ENCODE measurements at regions not wholly inside any gene's neighbourhood (a gene's known extent, or its start where the extent isn't known, plus 50 kb on each side); places are given as distances from the start of the nearest gene placed in this dataset.
"Not testable (repeated sequence)": the region's sequence is repeated elsewhere in the genome, so short reads cannot be mapped to it uniquely, and the experiment has no call there.

DNA sequence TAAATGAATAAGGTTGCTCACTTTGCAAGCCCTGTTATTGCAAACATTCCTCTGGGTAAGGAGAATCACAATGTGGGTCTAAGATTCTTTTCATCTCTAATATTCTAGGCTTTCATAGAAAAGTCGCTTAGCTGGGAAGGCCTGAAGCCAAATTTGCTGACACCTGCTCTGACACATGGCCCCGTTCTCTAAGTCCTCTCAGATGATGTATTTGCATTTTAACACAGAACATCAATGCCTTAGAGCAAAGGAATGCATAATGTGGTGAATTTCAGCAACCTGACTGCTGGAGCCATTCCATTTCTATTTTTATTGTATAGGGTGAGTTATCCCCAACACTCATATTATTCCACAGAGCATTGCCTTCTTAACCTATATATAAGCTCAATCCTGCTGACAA is 682.1 kb upstream of the NRP1 start:
- intact Hi-C loops (cut with micrococcal nuclease), result no loop called here

DNA sequence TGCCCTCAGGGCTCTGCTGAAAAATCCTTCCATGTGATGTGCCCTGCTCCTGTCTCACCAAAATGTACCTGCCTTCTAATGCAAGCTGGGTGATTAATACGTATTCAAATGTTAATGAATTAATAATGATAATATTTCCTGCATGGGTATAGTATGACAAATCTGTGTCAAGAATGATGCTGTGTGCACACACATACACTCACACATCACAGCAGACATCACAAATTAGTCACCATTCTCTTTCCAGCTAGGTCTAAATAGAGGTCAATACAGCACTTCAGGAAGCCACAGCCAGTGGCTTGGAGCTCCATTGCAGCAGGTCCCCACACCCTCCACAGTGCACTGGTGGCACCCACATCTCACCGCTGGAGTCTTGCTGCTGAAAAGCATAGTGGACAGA is 681.2 kb upstream of the NRP1 start:
- intact Hi-C loops (cut with micrococcal nuclease), result no loop called here

DNA sequence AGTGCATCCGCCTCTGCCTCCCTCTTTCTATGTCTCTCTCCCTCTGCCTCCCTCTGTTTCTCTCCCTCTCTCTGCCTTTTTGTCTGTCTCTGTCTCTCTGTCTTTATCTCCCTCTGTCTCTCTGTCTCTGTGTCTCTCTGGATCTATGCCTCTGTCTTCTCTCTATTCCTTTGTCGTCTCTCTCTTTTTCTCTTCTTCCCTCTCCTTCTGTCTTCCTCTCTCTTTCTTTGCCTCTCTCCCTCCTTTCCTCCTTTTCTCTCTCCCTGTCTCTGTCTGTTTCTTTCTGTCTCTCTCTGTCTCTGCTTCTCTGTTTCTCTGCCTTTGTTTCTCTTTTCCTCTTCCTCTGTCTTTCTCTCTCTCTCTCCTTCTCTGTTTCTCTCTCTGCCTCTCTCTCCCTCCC is 678.8 kb upstream of the NRP1 start:
- intact Hi-C loops (cut with micrococcal nuclease), result no loop called here

DNA sequence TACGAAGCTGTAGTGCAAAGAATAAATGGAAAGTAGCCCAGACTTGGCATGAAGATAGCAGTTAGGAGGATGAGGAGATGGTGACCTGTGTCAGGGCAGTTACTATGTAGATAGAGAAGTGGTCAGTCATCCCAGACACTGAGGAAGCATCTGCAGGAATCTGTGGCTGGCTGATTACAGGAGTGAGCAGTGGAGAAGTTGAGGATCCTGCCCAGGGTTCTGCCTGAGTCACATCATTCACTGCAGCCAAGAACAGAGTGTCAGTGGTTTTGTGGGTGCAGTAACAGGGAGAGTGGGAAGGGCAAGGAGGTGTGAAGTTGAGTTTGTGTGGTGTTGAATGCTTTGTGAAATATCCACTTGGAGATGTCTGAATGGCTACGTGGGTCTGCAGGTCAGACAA is 676.4 kb upstream of the NRP1 start:
- intact Hi-C loops (cut with micrococcal nuclease), result no loop called here

DNA sequence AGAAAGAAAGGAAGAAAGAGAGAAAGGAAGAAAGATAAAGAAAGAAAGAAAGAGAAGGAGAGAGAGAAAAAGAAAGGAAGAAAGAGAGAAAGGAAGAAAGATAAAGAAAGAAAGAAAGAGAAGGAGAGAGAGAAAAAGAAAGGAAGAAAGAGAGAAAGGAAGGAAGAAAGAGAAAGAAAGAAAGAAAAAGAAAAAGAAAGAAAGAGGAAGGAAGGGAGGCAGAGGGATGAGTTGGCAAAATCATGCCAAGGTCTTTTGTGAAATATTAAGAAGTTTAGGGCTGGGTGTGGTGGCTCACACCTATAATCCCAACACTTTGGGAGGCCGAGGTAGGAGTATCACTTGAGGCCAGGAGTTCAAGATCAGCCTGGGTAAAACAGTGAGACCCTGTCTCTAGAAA is 675.8 kb upstream of the NRP1 start:
- intact Hi-C loops (cut with micrococcal nuclease), result not testable (repeated sequence)

DNA sequence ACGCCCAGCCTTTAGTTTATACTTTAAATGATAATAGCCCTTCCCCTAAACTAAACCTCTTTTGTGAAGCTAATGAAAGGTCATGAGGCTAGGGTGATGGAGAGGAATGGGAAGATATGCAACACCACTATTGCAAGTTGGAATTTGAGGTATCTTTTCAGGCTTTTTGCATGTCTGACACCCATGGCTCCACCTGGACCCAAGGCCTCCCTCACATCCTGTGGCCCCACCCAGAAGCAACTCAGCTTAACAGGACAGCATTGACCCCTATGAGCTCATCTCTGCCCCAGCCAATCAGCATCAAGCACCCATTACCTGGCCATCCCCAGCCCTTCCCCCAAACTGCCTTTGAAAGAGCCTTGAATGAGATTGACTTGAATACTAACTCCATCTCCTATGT is 674.2 kb upstream of the NRP1 start:
- intact Hi-C loops (cut with micrococcal nuclease), result no loop called here

DNA sequence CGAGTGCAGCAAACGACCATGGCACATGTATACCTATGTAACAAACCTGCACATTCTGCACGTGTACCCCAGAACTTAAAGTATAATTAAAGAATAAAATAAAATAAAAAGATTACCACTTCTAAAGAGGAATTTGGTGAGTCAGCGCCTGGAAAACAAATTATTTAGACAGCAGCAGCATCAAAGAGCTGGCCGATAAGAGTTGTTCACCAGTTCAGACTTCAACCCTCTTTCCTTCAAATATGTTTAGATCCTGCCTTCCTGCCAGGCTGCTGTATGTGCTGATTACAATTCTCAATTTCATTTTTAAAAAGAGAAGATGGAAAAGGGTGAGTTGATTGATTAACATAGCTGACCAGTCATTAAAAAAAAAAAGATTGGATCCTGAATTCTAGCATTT is 672.0 kb upstream of the NRP1 start:
- intact Hi-C loops (cut with micrococcal nuclease), result no loop called here

DNA sequence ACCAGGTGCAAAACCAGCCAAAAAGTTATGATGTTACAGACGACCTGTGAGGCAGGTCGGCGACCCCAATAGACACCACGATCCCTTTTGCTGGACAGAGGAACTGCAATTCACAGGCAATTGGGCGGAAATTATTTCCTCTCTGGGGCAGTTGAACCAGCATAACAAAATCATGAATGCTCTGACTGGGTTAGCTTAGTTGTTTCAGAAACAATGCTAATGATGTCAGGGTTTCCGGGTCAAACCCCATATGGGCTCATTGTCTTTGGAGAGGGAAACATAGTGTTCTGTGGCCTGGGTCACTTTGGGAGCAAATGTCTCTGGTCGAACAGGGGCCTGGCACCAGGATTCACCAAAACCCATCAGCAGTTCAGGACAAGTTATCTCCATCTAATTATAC is 669.1 kb upstream of the NRP1 start:
- intact Hi-C loops (cut with micrococcal nuclease), result no loop called here

DNA sequence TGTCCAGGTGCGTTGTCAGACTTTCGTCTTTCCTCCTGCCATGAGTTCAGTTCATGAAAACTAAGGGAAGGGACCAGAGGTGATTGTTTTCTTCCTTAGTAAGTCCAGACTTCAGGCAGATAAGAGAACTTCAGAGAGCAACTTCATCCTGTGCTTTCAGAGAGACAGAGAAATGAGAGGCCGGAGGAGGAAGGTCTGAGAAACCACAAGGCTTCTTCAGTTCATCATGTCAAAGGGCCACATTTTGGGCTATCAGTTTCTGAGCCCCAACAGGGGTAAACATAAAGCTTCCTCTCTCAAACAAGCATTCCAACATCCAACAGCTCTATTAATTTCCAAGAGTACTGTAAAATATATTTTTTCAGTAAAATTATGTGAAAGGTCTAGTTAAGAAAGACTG is 668.4 kb upstream of the NRP1 start:
- intact Hi-C loops (cut with micrococcal nuclease), result no loop called here

DNA sequence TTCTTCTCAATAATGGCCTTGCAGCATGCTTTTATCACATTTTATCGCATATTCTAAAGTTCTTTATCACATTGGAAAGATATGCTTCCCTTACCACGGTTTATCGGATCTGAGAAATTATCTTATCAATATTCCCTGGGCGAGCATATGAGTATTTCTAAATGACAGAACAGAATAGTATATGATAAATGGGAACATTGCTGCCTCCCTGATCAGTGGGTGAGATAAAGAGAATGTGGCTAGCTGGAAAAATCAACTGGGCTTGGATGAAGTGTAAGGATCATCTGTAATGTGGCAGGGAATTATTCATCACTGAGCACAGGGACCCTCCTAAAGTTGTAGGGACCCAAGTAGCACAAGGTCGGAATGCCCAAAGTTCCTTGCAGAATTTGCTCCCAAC is 667.4 kb upstream of the NRP1 start:
- intact Hi-C loops (cut with micrococcal nuclease), result no loop called here

DNA sequence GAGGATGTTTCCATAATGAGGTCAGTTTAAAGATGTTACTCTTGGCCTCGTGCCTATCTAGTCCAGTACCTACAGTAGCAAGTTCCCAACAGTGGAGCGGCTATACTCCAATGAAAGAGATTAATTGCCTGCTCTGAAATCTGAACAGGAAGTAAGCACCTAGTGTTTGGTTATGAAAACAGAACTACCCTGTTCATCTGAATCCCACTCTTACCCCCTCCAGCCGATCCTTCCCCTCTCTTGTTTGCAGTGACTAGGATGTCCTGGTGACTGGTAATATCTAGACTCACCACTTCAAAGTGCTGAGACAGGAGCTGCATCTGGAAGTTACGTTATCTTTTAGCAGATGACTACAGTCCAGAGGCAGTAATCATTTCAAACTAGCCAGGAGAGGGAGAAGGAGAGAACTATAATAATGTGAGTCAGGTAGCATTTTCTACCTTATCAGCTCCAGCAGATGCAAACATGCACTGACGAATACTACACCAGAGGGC is 666.7 kb upstream of the NRP1 start:
- intact Hi-C loops (cut with micrococcal nuclease), result no loop called here

DNA sequence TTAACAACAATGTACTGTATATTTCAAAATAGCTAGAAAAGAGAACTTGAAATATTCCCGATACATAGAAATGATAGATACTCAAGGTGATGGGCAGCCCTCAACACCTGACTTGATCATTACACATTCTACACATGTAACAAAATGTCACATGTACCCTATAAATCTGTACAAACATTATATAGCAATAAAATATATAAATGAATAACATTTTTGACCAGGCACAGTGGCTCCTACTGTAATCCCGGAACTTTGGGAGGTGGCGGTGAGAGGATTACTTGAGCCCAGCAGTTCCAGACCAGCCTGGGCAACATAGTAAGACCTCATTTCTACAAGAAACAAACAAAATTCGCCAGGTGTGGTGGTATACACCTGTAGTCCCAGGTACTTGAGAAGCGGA is 659.5 kb upstream of the NRP1 start:
- intact Hi-C loops (cut with micrococcal nuclease), result no loop called here

DNA sequence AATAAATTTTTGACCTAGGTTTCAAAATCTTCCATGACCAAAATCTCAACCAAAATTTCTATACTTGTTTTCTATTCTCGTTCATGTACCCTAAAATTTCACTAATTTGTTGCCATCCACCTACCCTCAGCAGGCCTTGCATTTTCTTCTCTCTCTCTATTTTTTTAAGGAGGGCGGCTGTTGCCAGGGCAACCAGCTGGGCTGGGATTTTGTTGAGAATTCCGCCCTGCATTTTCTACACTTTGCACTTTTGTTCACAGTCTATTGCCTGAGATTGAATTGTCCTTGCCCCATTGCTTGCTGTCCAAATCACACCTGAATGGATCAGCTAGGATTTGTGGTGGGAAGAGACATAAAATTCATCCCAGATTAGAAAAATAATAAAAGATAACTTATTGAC is 657.5 kb upstream of the NRP1 start:
- intact Hi-C loops (cut with micrococcal nuclease), result no loop called here

DNA sequence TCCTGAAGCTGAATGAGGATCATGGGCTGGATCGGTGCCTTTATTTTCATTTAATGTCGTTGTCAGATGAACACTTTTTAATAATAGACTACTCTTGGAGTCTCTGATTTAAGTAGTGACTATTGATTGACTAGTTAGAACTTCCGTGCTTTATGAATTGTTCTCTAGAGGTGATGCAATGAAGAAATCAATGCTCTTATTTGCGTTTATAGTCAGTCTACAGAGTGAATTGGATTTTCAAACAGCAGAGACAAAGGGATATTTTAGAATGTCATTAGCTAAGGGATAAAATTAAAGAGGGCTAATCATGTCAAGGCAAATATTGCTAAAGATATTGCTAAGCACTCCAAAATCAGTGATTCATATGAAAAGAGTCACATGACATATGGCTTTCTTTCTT is 652.0 kb upstream of the NRP1 start:
- intact Hi-C loops (cut with micrococcal nuclease), result no loop called here

DNA sequence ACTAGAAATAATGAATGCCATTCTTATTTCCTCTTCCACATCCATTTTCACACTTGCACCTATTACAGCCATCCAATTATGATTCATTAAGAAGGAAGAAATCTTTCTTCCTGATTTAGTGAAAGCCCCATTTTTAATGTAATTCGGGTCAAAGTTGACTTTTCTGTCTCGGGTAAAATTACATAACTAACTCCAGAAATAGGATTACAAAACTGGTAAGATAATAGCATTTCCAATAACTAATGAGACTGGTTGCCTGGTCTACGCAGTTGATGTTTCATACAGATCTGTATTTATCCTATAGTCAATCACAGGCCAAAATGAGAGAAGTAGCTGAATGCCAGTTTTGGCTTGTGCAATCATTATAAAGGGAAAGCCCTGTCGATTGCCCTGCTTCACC is 651.5 kb upstream of the NRP1 start:
- intact Hi-C loops (cut with micrococcal nuclease), result no loop called here

DNA sequence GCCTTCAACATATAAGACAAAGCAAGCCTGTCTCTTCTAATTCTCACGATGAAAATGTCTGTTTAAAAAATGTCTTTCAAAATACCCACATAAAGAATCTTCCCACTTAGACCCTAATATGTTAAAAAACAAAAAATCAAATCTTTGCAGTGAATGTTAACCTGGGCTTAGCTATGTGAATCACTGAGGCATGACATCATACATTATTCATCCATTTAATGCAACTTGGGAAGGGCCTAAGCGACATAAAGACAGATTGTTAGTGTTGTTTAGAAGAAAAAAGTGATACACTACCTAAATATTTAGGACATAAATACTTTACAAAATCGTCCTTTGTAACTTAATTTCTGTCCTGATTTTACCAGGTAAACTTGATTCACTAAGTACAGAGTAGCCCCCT is 648.5 kb upstream of the NRP1 start:
- intact Hi-C loops (cut with micrococcal nuclease), result no loop called here

DNA sequence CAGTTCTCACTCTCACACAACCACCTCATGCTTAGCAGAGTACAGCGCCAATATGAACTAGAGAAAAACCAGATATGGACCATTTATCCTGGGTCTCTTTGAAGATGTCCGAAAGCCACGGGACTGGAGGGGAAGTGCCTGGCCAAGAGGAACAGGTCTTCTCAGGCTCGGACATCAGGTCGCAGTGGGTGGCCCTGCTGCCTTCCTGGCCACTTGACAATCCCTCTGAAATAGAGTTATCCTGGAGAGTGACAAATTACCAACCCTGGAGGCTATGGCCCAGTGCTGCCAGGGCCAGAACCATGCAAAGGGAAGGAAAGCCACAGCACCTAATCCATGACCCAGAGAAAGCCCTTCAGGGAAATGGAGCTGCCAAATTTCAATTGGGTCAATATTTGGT is 646.8 kb upstream of the NRP1 start:
- intact Hi-C loops (cut with micrococcal nuclease), result no loop called here

DNA sequence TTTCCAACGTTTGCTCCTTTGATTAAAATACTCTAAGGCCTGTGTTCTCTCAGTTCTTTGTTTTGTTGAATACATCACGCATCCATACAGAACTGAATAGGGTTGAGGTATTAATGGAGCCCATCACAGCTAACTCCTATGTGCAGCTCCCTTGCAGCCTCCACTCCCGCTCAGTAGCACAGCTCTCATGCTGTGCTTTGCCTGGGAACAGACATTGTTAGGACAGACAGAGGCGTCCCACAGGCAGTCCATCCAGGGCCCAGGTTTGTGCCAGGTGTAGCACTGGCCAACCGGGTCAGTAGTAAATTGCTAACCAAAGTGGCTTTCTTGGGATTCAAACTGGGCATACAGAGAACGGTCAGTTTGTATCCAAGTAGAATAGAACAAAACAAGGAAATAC is 644.7 kb upstream of the NRP1 start:
- intact Hi-C loops (cut with micrococcal nuclease), result no loop called here

DNA sequence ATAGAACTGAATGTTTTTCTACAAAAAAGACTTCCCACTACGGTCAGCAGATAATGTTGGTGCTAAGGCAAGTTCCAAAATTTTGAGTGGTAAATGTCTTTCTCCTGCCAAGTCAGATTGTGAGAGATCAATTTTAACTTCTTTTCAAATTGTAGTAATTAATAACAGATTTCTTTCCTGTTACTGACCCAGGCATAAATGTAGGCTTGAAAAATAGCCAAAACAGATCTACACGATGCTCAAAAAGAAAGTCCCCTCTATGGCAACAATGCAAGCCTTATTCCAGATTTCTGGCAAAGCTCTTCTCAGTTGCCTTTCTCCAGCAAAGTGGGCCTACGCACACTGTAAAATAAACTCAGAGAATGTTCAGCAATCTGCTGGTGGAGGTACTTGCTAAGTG is 641.0 kb upstream of the NRP1 start:
- intact Hi-C loops (cut with micrococcal nuclease), result no loop called here

DNA sequence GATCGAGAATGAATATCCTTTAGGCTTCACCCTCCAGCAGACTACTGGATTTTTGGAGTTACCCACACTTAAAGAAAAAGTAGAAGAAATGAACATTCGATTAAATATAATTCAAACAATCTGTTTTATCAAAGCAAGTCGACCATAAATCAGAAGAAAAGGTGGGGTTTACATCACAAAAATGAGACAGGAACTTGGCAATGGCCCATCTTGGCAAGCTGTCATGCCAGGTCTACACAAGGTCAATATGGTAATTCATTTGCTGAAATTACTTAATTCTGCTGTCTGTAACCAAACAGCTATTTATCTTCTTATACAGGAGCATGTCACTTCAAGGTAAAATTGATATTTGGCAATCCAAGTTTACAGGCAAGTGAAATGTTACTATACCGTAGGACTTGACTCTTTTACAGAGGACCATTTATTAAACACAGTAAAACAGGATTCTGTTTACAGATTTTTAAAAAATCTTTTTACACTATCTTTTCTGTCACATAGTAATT is 640.6 kb upstream of the NRP1 start:
- intact Hi-C loops (cut with micrococcal nuclease), result no loop called here

DNA sequence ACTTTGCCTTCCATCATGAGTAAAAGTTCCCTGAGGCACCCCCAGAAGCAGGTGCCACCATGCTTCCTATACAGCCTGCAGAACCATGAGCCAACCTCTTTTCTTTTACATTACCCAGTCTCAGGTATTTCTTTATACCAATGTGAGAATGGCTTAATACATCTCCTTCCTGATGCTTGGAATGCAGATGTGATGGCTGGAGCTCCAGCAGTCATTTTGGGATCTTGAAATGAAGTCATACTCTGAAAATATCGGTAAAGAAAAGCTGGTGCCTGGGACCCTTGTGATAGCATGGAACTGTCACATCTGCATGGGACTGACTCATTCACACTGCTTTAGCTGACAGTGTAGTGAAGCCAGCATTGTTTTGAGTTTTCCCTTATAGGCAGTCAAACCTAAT is 634.5 kb upstream of the NRP1 start:
- intact Hi-C loops (cut with micrococcal nuclease), result no loop called here

DNA sequence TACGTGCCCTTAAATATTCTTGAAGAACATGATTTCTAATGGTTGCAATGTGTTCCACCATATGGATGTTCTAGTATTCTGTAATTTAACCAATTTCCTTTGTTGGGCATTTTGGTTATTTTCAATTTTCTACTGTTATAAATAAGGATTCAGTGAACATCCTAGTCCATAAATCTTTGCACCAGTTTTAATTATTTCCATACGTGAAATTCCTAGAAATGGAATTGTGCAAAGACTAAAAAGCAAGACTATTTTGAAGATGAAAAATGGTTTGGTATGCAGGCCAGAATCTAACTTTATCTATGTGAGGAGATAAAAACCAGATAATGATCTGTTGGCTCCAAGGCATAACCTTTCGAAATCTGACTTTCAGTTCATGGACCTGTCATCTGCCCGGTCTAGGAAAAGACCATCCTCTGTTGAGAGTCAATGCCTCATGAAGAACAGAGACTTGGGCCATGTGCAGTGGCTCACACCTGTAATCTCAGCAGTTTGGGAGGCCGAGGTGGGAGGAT is 633.2 kb upstream of the NRP1 start:
- intact Hi-C loops (cut with micrococcal nuclease), result no loop called here

DNA sequence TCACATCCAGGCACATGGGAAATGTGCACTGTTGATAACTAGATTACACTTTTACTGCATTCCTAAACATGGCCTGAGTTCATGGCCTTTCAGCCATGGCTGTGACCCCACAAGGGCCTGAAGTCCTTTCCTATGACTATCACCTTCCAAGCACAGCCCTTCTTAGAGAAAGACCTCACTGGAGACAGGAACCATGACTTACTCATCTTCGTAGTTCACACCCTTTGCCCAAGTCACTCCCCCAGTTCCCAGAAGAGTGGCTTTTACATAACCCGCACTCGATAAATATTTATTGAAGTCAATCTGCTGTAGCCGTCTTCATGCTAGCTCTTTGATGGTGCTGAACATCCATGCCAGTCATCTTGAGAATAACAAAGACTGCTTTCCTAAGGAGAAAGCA is 632.5 kb upstream of the NRP1 start:
- intact Hi-C loops (cut with micrococcal nuclease), result no loop called here
